ENCODE measurements at regions not wholly inside any gene's neighbourhood (a gene's known extent, or its start where the extent isn't known, plus 50 kb on each side); places are given as distances from the start of the nearest gene placed in this dataset.

DNA sequence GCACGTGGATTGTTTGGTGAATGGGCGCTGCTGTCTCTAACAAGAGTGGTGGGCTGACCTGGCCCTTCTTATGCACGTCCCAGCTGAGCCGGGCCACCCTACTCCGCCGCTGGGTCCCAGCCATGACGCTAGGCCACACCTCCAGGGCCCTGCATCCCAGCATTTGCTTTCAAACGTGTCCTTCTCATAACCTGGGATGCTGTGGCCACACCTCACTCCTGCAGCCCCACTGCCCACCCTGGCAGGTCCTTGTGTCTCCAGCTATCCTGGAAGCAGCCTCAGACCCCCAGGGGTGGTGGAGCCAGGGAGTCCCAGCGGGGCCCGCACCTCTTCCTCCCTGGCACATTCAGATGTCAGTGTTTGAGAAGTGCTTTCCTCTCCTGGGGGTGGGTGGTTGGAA is 168.6 kb downstream of the IRF8 start:
- TF ChIP-seq CTCF (IDR thresholded peaks at IDR 0.05) = no peak
- Mint-ChIP-seq H3K27ac (ENCODE audit: unreplicated experiment) (no peak overlapping the region), H3K9me3 (ENCODE audit: unreplicated experiment) (no peaks in the 10 kb centered on the region), H3K36me3 (ENCODE audit: unreplicated experiment) (no peaks in the 10 kb centered on the region), H3K27me3 (ENCODE audit: unreplicated experiment) (peaks cover 36% of the 10 kb centered on the region), H3K4me1 (ENCODE audit: unreplicated experiment) (no peaks in the 10 kb centered on the region), H3K4me3 (ENCODE audit: unreplicated experiment) (no peak overlapping the region)
- no peak for DNase-seq (ENCODE audit: extremely low spot score, unreplicated experiment)

GRCh38 chr16:86067936-86068335 is 169.0 kb downstream of the IRF8 start:
- H3K27me3 Mint-ChIP-seq (ENCODE audit: unreplicated experiment) = peaks cover 40% of the 10 kb centered on the region
- no peaks in the 10 kb centered on the region for H3K4me1 Mint-ChIP-seq (ENCODE audit: unreplicated experiment)

DNA sequence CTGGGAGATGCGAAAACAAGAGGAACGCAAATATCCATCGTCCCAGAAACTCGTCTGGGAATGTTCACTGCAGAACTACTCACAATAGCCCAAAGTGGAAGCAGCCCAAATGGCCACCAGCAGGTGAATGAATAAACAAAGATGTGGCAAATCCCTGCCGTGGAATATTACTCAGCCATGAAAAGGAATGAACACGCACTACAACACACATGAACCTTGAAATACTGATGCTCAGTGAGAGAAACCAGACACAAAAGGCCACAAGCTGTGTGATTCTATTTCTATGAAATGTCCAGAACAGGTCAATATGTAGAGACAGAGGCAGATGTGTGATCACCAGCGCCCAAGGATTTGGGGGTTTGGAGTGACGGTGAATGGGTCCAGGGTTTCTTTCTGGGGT is 169.8 kb downstream of the IRF8 start:
- no peaks in the 10 kb centered on the region for H3K36me3 Mint-ChIP-seq (ENCODE audit: unreplicated experiment)
- DNase-seq (ENCODE audit: extremely low spot score, unreplicated experiment) = no peak
- H3K4me1 Mint-ChIP-seq (ENCODE audit: unreplicated experiment) = no peaks in the 10 kb centered on the region
- no peaks in the 10 kb centered on the region for H3K9me3 Mint-ChIP-seq (ENCODE audit: unreplicated experiment)
- TF ChIP-seq CTCF (IDR thresholded peaks at IDR 0.05) = no peak
- H3K4me3 Mint-ChIP-seq (ENCODE audit: unreplicated experiment) = no peak overlapping the region
- H3K27ac Mint-ChIP-seq (ENCODE audit: unreplicated experiment) = no peak overlapping the region
- H3K27me3 Mint-ChIP-seq (ENCODE audit: unreplicated experiment) = peaks cover 42% of the 10 kb centered on the region

More at GRCh38 chr16:86067936-86068335, 169.0 kb downstream of the IRF8 start:
- TF ChIP-seq CTCF (IDR thresholded peaks at IDR 0.05) = no peak
- Mint-ChIP-seq H3K27ac (ENCODE audit: unreplicated experiment) (no peak overlapping the region), H3K9me3 (ENCODE audit: unreplicated experiment) (no peaks in the 10 kb centered on the region), H3K36me3 (ENCODE audit: unreplicated experiment) (no peaks in the 10 kb centered on the region), H3K4me3 (ENCODE audit: unreplicated experiment) (no peak overlapping the region)
- no peak for DNase-seq (ENCODE audit: extremely low spot score, unreplicated experiment)

DNA sequence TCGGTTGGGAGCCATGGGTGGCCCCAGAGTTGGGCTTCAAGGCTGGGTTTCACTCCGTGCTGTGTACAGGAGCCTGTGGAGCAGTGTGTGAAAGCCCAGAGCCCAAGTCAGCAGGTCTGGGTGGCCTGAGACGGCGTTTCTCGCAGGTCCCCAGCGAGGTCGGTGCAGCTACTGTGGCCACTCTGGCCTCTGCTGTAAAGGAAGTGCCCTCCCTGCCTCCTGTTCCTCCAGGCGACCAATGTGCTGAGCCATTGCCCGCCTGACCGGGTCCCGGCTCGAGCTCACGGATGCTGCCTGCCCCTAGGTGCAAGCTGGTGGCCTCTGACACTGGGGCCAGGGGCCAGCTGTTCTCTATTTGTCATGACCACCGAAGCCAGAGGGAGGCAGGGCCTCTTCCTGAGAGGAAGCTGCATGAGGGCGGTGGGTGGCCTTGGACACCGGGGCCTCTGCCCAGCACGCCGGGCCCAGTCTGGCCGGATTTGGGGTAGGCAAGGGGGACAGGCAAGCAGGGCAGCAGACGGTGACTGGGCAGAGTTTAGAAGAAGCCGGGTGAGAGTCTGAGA is 170.9 kb downstream of the IRF8 start:
- no peak overlapping the region for H3K27ac Mint-ChIP-seq (ENCODE audit: unreplicated experiment)
- TF ChIP-seq CTCF (IDR thresholded peaks at IDR 0.05) = no peak
- H3K4me1 Mint-ChIP-seq (ENCODE audit: unreplicated experiment) = no peaks in the 10 kb centered on the region
- H3K4me3 Mint-ChIP-seq (ENCODE audit: unreplicated experiment) = no peak overlapping the region
- H3K36me3 Mint-ChIP-seq (ENCODE audit: unreplicated experiment) = no peaks in the 10 kb centered on the region
- peaks cover 51% of the 10 kb centered on the region for H3K27me3 Mint-ChIP-seq (ENCODE audit: unreplicated experiment)
- H3K9me3 Mint-ChIP-seq (ENCODE audit: unreplicated experiment) = no peaks in the 10 kb centered on the region
- no peak for DNase-seq (ENCODE audit: extremely low spot score, unreplicated experiment)

- no peak overlapping the region for H3K27ac Mint-ChIP-seq (ENCODE audit: unreplicated experiment)
- H3K4me1 Mint-ChIP-seq (ENCODE audit: unreplicated experiment) = no peaks in the 10 kb centered on the region
- H3K27me3 Mint-ChIP-seq (ENCODE audit: unreplicated experiment) = peaks cover 58% of the 10 kb centered on the region
- no peaks in the 10 kb centered on the region for H3K36me3 Mint-ChIP-seq (ENCODE audit: unreplicated experiment)
- DNase-seq (ENCODE audit: extremely low spot score, unreplicated experiment) = no peak
- no peak for TF ChIP-seq CTCF (IDR thresholded peaks at IDR 0.05)
- no peaks in the 10 kb centered on the region for H3K9me3 Mint-ChIP-seq (ENCODE audit: unreplicated experiment)
- no peak overlapping the region for H3K4me3 Mint-ChIP-seq (ENCODE audit: unreplicated experiment)
Observed at GRCh38 chr16:86070484-86070883, 171.5 kb downstream of the IRF8 start.
